Stimulated activated CD4-positive, alpha-beta T cell treated with anti-CD3 and anti-CD28 coated beads, Interleukin-4, amount 100 ng/mL, for 48 hours (primary cell): ENCODE measurements at regions not wholly inside any gene's neighbourhood (a gene's known extent, or its start where the extent isn't known, plus 50 kb on each side); places are given as distances from the start of the nearest gene placed in this dataset.
"Not testable (repeated sequence)": the region's sequence is repeated elsewhere in the genome, so short reads cannot be mapped to it uniquely, and the experiment has no call there.

Experiments
- DNase-seq, 2 donors: peaks; one replicate each; pipeline ENCODE4 v3.0.0-alpha.2; 2020; ENCODE audit warnings: low read depth in 2 of 2

GRCh38 chr15:61342390-61342789 lies 113.3 kb upstream of the RORA start:
- DNase-seq, result no peak

- no peak for DNase-seq
These were observed 110.4 kb upstream of the RORA start for GRCh38 chr15:61339516-61339915.

GRCh38 chr15:61337541-61337940 lies 108.4 kb upstream of the RORA start:
- DNase-seq, result no peak

GRCh38 chr15:61336026-61336638 lies 107.0 kb upstream of the RORA start:
- no peak for DNase-seq

- not testable (repeated sequence) for DNase-seq
These were observed 105.6 kb upstream of the RORA start for GRCh38 chr15:61334714-61335113.

- no peak for DNase-seq
These were observed 101.9 kb upstream of the RORA start for GRCh38 chr15:61331019-61331418.

- DNase-seq, result no peak
These were observed 98.0 kb upstream of the RORA start for GRCh38 chr15:61327019-61327631.

GRCh38 chr15:61319892-61320291 lies 90.8 kb upstream of the RORA start:
- no peak for DNase-seq

GRCh38 chr15:61318802-61319525 lies 89.9 kb upstream of the RORA start:
- DNase-seq, result no peak

- no peak for DNase-seq
These were observed 89.2 kb upstream of the RORA start for GRCh38 chr15:61318301-61318700.

GRCh38 chr15:61315471-61315870 lies 86.4 kb upstream of the RORA start:
- no peak for DNase-seq

GRCh38 chr15:61314427-61314826 lies 85.3 kb upstream of the RORA start:
- DNase-seq, result no peak

- DNase-seq, result no peak
These were observed 80.5 kb upstream of the RORA start for GRCh38 chr15:61309617-61310016.

- no peak for DNase-seq
These were observed 80.0 kb upstream of the RORA start for GRCh38 chr15:61309031-61309511.

- no peak for DNase-seq
These were observed 79.3 kb upstream of the RORA start for GRCh38 chr15:61308437-61308836.

- DNase-seq, result no peak
These were observed 78.4 kb upstream of the RORA start for GRCh38 chr15:61307474-61307873.

- no peak for DNase-seq
These were observed 72.6 kb upstream of the RORA start for GRCh38 chr15:61301701-61302100.

GRCh38 chr15:61299075-61299763 lies 70.1 kb upstream of the RORA start:
- DNase-seq, result no peak

GRCh38 chr15:61295239-61295638 lies 66.1 kb upstream of the RORA start:
- no peak for DNase-seq

GRCh38 chr15:61282661-61283060 lies 53.6 kb upstream of the RORA start:
- no peak for DNase-seq

GRCh38 chr15:61281328-61281727 lies 52.2 kb upstream of the RORA start:
- no peak for DNase-seq
